Non-pigmented ciliary epithelial cell (primary cell): ENCODE measurements at regions not wholly inside any gene's neighbourhood (a gene's known extent, or its start where the extent isn't known, plus 50 kb on each side); places are given as distances from the start of the nearest gene placed in this dataset.
A peak's percentile ranks its signal among the peaks of the same experiment; 100 is the strongest.

Experiments
- DNase-seq: peaks from one replicate; pipeline ENCODE4 v3.0.0-alpha.2; 2010; ENCODE audit warnings: low read depth

DNA sequence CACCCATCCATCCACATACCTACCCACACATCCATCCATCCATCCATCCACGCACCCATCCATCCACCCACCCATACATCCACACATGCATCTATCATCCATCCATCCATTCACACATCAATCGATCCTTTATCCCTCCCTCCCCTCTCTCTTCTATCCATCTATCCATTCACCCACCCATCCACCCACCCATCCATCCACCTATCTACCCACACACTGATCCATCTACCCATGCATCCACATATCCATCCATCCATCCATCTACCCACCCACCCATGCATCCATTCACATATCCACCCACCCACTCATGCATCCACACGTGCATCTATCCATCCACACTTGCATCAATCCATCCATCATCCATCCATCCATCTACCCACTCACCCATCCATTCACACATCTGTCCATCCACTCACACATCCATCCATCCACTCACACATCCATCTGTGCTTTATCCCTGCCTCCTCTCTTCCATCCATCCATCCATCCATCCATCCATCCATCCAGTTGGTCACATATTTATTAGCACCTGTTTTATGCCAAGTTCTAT, 366.1 kb downstream of the CTTN start:
- DNase-seq = no peak

DNA sequence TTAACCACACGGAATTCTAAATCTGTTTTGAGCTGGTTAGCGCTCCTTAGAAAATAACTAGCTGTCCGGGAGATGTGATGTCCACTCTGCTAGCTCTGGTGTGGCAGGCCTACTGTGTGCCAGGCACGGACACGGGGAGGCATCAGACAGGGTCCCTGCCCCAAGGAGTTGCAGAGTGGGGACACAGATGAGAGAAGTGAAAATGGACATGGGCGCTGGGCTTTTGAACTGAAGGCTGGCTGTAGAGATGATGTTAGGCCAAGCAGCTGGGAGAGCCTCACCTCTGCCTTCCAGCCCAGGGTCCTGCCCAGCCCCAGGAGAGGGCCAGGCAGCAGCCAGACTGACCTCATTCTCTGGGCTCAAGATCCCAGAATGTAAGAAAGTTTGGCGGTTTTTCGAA, 368.6 kb downstream of the CTTN start:
- no peak for DNase-seq

GRCh38 chr11:70768346-70769095, 370.2 kb downstream of the CTTN start:
- DNase-seq = no peak

DNA sequence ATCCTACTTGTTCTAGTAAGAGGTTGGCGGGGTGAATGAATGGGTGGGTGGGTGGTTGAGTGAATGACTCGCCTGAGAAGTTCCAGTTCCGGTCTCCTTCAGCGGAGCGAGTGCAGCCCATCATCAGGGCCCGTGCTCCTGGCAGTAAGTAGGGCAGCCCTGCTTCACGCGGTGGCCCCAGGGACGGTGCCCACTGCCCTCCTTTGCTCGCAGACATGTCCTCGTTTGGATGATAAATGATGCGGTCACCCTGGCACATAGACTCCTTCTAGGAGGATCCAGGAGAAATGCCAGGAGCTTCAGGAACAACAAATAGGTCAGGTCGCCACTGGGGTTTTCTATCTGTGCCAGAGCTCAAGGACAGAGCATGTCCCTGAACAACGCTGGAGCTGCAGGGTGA, 370.8 kb downstream of the CTTN start:
- no peak for DNase-seq

GRCh38 chr11:70769521-70769920, 371.2 kb downstream of the CTTN start:
- no peak for DNase-seq

GRCh38 chr11:70771099-70771885, 373.0 kb downstream of the CTTN start:
- DNase-seq = no peak

DNA sequence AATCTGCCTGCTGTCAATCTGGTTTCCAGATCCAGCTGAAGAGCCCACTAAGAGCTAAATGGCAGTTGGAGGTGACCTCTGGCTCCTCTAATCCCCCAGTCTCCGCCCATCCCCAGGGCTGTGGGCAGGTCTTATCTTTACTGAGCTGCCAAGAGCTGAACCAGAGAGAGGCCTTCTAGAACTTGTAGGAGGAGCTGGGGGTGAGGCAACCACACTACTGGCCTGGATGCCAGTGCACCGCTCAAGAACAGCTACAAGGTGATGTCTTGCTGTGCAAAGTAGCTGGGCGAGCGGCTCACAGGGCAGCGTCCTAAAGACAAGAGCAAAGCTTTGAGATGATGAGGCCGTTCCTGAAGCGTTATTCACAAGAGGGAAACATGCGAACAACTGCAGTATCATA, 374.6 kb downstream of the CTTN start:
- no peak for DNase-seq

DNA sequence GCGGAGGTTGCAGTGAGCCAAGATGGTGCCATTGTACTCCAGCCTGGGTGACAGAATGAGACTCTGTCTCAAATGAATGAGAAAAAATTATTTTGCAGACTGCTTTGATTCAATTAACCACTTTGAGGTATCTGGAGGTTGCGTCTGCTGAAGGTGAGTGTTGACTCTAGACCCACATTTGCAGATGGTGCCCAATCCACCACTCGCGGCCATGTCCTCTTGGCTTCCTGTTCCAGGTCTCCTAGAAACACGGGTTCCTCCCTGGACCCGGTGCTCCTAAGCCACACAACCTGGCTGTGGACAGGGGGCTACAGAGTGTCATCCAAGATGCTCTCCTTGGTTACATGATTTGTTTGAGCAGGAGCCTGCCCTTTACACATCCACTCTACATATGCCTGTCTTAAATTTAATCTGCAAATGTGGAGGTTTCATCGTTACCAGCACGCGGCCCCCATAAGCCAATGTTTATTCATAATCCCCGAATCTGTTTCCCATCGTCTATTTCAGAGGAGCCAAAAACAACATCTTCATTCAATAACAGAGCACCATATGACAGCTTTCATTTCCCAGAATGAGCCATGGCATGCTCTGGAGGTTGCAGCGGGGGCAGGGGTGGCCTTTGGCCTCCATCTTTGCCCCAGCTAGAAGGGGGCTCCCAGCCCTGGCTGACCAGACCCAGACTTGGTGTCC, 377.2 kb downstream of the CTTN start:
- DNase-seq = no peak

GRCh38 chr11:70776914-70777532, 378.7 kb downstream of the CTTN start:
- no peak for DNase-seq

DNA sequence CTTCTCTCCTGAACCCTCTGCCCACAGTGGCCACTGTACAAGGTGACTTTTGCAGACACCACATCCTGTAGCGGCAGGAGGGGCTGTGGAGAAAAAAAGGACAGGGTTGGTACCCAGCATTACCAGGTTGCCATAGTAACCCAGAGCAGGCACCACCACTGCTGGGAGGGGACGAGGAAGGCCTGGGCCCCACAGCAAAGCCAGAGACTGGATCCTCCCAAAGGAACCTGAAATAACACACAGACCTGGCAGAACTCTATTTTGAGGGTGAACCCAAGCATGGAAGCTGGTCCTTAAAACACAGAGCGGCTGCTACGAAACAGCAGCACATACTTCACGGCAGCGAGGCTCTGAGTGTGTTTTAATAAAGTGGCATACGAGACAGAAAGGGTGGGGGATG, 380.6 kb downstream of the CTTN start:
- DNase-seq = no peak

DNA sequence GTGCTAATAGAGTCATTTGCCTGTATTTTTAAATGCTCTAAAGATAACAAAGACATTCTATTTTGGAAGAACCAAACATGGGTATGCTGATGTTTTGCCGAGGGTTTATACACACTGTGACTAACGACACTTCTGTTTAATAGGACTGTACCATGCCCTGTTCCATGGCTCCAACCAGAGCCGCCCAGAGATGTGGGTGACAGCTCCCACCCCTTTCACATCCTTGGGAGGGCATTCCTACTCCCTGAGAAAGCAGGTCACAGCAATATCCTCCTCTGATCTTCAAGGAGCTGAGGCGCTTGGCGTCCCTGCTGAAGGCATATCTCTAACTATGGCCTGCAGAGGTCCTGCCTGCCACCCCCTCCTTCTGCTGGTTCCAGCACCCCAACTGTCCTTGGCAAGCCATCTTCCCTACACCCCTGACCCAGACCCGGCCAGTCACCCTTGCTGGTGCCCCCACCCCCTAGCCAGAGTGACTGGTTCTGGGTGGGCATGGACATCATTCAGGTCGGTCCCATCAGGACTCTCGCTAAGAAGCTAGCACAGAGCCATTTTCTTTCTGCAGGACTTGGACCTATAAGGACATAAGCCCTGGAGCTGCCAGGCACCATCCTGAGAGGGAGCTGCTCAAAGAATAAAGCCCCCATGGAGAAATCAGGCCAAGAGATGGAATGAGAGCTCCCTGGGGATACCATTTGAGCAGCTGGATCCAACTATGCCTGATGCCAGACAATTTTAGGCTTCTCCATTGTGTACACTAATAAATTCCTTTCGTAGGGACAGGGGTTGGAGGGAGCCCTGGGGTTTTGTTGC, 381.3 kb downstream of the CTTN start:
- no peak for DNase-seq

GRCh38 chr11:70780246-70780535, 381.9 kb downstream of the CTTN start:
- DNase-seq = no peak

GRCh38 chr11:70782401-70782913, 384.1 kb downstream of the CTTN start:
- no peak for DNase-seq

GRCh38 chr11:70783356-70783755, 385.0 kb downstream of the CTTN start:
- no peak for DNase-seq

- DNase-seq = no peak
Measured at GRCh38 chr11:70783821-70784220, 385.5 kb downstream of the CTTN start.

DNA sequence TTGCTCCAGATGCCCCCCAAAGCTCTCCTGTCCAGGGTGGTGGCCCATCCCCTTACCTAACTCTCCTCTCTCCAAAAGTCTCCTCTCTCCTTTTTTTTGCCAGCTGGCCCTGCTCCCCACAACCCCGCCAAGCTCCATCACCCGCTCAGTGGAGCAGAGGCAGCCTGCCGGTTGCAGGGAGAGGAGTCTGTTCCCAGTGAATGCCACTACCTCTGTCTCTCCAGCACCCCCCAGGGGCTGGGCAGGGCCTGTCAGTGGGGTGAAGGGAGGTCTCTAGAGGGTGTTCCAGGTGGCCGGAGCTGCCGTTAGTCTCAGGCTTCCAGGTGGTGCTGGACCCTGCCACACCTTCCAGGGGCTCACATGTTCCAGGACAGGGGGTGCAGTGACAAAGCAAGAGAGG, 387.0 kb downstream of the CTTN start:
- no peak for DNase-seq

GRCh38 chr11:70786021-70786665, 387.8 kb downstream of the CTTN start:
- no peak for DNase-seq

GRCh38 chr11:70788248-70789022, 390.1 kb downstream of the CTTN start:
- DNase-seq = peak; percentile 63

GRCh38 chr11:70790671-70791300, 392.5 kb downstream of the CTTN start:
- DNase-seq = no peak
